ENCODE measurements at regions not wholly inside any gene's neighbourhood (a gene's known extent, or its start where the extent isn't known, plus 50 kb on each side); places are given as distances from the start of the nearest gene placed in this dataset.

GRCh38 chr5:159610966-159611579 lies 280.8 kb upstream of the IL12B start:
- DNase-seq = no peak
- intact Hi-C loops (cut with DNase I; ENCODE audit: low total_unique reads) = no loop called here
- Histone ChIP-seq H3K9me3 (peaks cover 0 to 7% (median 0%) of the 10 kb centered on the region in 3 donors), H3K36me3 (no peaks in the 10 kb centered on the region), H3K27ac (no peak overlapping the region), H3K27me3 (no peaks in the 10 kb centered on the region), H3K4me1 (no peaks in the 10 kb centered on the region), H3K4me3 (no peak overlapping the region)
- TF ChIP-seq, protein P1, sequence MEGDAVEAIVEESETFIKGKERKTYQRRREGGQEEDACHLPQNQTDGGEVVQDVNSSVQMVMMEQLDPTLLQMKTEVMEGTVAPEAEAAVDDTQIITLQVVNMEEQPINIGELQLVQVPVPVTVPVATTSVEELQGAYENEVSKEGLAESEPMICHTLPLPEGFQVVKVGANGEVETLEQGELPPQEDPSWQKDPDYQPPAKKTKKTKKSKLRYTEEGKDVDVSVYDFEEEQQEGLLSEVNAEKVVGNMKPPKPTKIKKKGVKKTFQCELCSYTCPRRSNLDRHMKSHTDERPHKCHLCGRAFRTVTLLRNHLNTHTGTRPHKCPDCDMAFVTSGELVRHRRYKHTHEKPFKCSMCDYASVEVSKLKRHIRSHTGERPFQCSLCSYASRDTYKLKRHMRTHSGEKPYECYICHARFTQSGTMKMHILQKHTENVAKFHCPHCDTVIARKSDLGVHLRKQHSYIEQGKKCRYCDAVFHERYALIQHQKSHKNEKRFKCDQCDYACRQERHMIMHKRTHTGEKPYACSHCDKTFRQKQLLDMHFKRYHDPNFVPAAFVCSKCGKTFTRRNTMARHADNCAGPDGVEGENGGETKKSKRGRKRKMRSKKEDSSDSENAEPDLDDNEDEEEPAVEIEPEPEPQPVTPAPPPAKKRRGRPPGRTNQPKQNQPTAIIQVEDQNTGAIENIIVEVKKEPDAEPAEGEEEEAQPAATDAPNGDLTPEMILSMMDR (IDR thresholded peaks at IDR 0.05) = no peak

DNA sequence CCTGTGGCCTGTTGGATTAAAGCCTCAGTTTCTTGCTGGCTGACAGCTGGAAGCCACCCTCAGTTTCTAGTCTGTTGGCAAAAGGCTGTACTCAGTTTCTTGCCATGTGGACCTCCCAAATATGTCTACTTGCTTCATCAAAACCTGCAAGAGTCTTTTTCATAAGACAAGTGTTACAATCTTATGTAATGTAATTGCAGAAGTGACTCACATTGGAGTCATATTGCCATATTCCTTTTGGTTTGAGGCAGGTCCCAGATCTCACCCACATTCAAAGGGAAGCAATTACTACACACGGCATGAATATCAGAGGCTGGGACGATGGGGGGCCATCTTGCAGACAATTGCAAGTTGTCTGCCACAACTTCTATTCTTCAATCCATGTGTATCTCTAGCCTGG lies 286.7 kb upstream of the IL12B start:
- TF ChIP-seq, protein P1 (IDR thresholded peaks at IDR 0.05) = no peak
- Histone ChIP-seq H3K4me3 (no peak overlapping the region), H3K4me1 (peaks cover 0 to 11% (median 2%) of the 10 kb centered on the region in 4 donors), H3K36me3 (no peaks in the 10 kb centered on the region), H3K27me3 (no peaks in the 10 kb centered on the region), H3K9me3 (no peaks in the 10 kb centered on the region), H3K27ac (no peak overlapping the region)
- intact Hi-C loops (cut with DNase I; ENCODE audit: low total_unique reads) = no loop called here
- DNase-seq = no peak

DNA sequence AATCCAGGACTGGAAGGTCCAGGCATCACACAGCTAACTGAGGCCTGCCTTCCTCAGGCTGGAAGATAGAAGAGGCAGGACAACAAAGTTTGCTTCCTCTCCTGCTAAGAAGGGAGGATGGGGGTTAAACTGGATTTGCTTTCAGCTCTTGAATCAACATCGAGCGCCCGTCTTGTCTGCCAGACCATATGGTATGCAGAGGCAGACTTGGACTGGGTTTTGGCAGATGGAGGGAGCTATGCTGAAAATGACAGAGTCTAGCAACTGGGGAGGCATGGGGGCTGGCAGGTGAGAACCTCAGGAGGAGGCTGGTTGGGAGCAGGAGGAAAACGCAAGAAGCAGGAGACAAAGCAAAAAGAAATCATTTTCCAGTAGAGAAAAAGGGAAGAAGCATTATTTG lies 289.5 kb upstream of the IL12B start:
- Histone ChIP-seq H3K27ac (no peak overlapping the region), H3K4me1 (peaks cover 0 to 11% (median 2%) of the 10 kb centered on the region in 4 donors), H3K4me3 (no peak overlapping the region), H3K36me3 (no peaks in the 10 kb centered on the region), H3K9me3 (peaks cover 0 to 5% (median 0%) of the 10 kb centered on the region in 3 donors), H3K27me3 (no peaks in the 10 kb centered on the region)
- intact Hi-C loops (cut with DNase I; ENCODE audit: low total_unique reads) = no loop called here
- DNase-seq = no peak
- TF ChIP-seq, protein P1 (IDR thresholded peaks at IDR 0.05) = no peak

GRCh38 chr5:159620853-159621540 lies 290.7 kb upstream of the IL12B start:
- TF ChIP-seq, protein P1 (IDR thresholded peaks at IDR 0.05) = no peak
- Histone ChIP-seq H3K4me1 (peaks cover 0 to 11% (median 2%) of the 10 kb centered on the region in 4 donors), H3K9me3 (peaks cover 0 to 5% (median 0%) of the 10 kb centered on the region in 3 donors), H3K27ac (no peak overlapping the region), H3K4me3 (no peak overlapping the region), H3K27me3 (no peaks in the 10 kb centered on the region), H3K36me3 (no peaks in the 10 kb centered on the region)
- DNase-seq = no peak
- intact Hi-C loops (cut with DNase I; ENCODE audit: low total_unique reads) = no loop called here

- Histone ChIP-seq H3K4me3 (no peak overlapping the region), H3K27me3 (no peaks in the 10 kb centered on the region), H3K4me1 (no peaks in the 10 kb centered on the region), H3K27ac (no peak overlapping the region), H3K9me3 (no peaks in the 10 kb centered on the region), H3K36me3 (no peaks in the 10 kb centered on the region)
- no peak for DNase-seq
- intact Hi-C loops (cut with DNase I; ENCODE audit: low total_unique reads) = no loop called here
- TF ChIP-seq, protein P1 (IDR thresholded peaks at IDR 0.05) = no peak
Observed at GRCh38 chr5:159628703-159629102, 287.6 kb upstream of the ADRA1B start.
